Mesenchymal stem cell (in vitro differentiated cells and primary cell): ENCODE measurements at regions not wholly inside any gene's neighbourhood (a gene's known extent, or its start where the extent isn't known, plus 50 kb on each side); places are given as distances from the start of the nearest gene placed in this dataset.
"Not testable (repeated sequence)": the region's sequence is repeated elsewhere in the genome, so short reads cannot be mapped to it uniquely, and the experiment has no call there.

Experiments used
- DNase-seq: peaks from one replicate; pipeline ENCODE4 v3.0.0-alpha.2; 2013
- H2AFZ ChIP-seq: one replicate; pipeline ENCODE4 v1.6.1; 2013; ENCODE audit warnings: low read depth, mild to moderate bottlenecking, control low read depth, inconsistent platforms, low read length, moderate library complexity
- H2AK5ac ChIP-seq: 2 replicates; pipeline ENCODE4 v1.6.1; 2013; ENCODE audit warnings: low read length, moderate library complexity, mild to moderate bottlenecking, inconsistent platforms; ENCODE audit not compliant: severe bottlenecking
- H2BK120ac ChIP-seq: one replicate; pipeline ENCODE4 v1.6.1; 2013; ENCODE audit warnings: low read depth, mild to moderate bottlenecking, inconsistent platforms, low read length, moderate library complexity
- H2BK12ac ChIP-seq, 2 experiments: one replicate each; pipeline ENCODE4 v1.6.1; 2013; ENCODE audit warnings: inconsistent platforms in 2 of 2, low read length in 2 of 2, mild to moderate bottlenecking in 2 of 2, moderate library complexity in 2 of 2, control low read depth in 1 of 2
- H2BK15ac ChIP-seq: one replicate; pipeline ENCODE4 v1.6.1; 2013; ENCODE audit warnings: mild to moderate bottlenecking, low read depth, inconsistent platforms; ENCODE audit not compliant: poor library complexity, severe bottlenecking
- H2BK5ac ChIP-seq: 2 replicates; pipeline ENCODE4 v1.6.1; 2013; ENCODE audit warnings: low read depth, mild to moderate bottlenecking, low read length, control low read depth, inconsistent platforms; ENCODE audit not compliant: poor library complexity, severe bottlenecking
- H3K14ac ChIP-seq, 2 experiments: one replicate each; pipeline ENCODE4 v1.6.1; 2013; ENCODE audit warnings: inconsistent platforms in 2 of 2, low read length in 2 of 2, control low read depth in 1 of 2, mild to moderate bottlenecking in 1 of 2, moderate library complexity in 1 of 2
- H3K18ac ChIP-seq, 2 experiments: one replicate each; pipeline ENCODE4 v1.6.1; 2013; ENCODE audit warnings: inconsistent platforms in 2 of 2, low read length in 2 of 2, control low read depth in 1 of 2, low read depth in 1 of 2, mild to moderate bottlenecking in 1 of 2
- H3K23ac ChIP-seq, 2 experiments: one replicate each; pipeline ENCODE4 v1.6.1; 2013; ENCODE audit warnings: inconsistent platforms in 2 of 2, low read length in 2 of 2, mild to moderate bottlenecking in 2 of 2, moderate library complexity in 2 of 2, control low read depth in 1 of 2
- H3K27ac ChIP-seq: 2 replicates; pipeline ENCODE4 v1.5.1; 2013; ENCODE audit warnings: mild to moderate bottlenecking, moderate library complexity, low read length, control low read depth, inconsistent platforms; ENCODE audit not compliant: poor library complexity, severe bottlenecking
- H3K27me3 ChIP-seq, 2 experiments: 2 replicates each; pipeline versions ENCODE4 v1.6.1 to v1.7.0; 2013; ENCODE audit warnings: low read length in 2 of 2, mild to moderate bottlenecking in 2 of 2, moderate library complexity in 2 of 2, control low read depth in 1 of 2, inconsistent platforms in 1 of 2; ENCODE audit not compliant: control insufficient read depth in 1 of 2, insufficient read depth in 1 of 2
- H3K36me3 ChIP-seq, 2 experiments: 2 replicates each; pipeline versions ENCODE4 v1.6.1 to v1.7.0; 2013; ENCODE audit warnings: low read length in 2 of 2, control low read depth in 1 of 2, inconsistent platforms in 1 of 2, low read depth in 1 of 2, mild to moderate bottlenecking in 1 of 2; ENCODE audit not compliant: insufficient read depth in 2 of 2, control insufficient read depth in 1 of 2
- H3K4ac ChIP-seq, 2 experiments: one replicate each; pipeline ENCODE4 v1.6.1; 2013; ENCODE audit warnings: inconsistent platforms in 2 of 2, low read length in 2 of 2, mild to moderate bottlenecking in 2 of 2, moderate library complexity in 2 of 2, control low read depth in 1 of 2, low read depth in 1 of 2
- H3K4me1 ChIP-seq: 2 replicates; pipeline ENCODE4 v1.6.1; 2013; ENCODE audit warnings: low read depth, low read length, control low read depth; ENCODE audit not compliant: control insufficient read depth, insufficient read depth
- H3K4me2 ChIP-seq: 2 replicates; pipeline ENCODE4 v1.6.1; 2013; ENCODE audit warnings: low read length, mild to moderate bottlenecking, inconsistent platforms; ENCODE audit not compliant: poor library complexity, severe bottlenecking
- H3K4me3 ChIP-seq, 2 experiments: 2 replicates each; pipeline versions ENCODE4 v1.5.1 to v1.7.0; 2013; ENCODE audit warnings: low read length in 2 of 2, mild to moderate bottlenecking in 2 of 2, control low read depth in 1 of 2, low read depth in 1 of 2; ENCODE audit not compliant: insufficient read depth in 1 of 2
- H3K79me1 ChIP-seq: replicated peaks from 2 replicates; pipeline ENCODE4 v1.6.1; 2013; ENCODE audit warnings: mild to moderate bottlenecking, control low read depth, low read length, inconsistent platforms; ENCODE audit not compliant: poor library complexity, severe bottlenecking
- H3K9ac ChIP-seq: 2 replicates; pipeline ENCODE4 v1.7.0; 2013; ENCODE audit warnings: mild to moderate bottlenecking, low read length, moderate library complexity
- H3K9me3 ChIP-seq: 2 replicates; pipeline ENCODE4 v1.7.0; 2013; ENCODE audit warnings: mild to moderate bottlenecking, low read length; ENCODE audit not compliant: control insufficient read depth
- H4K8ac ChIP-seq: one replicate; pipeline ENCODE4 v1.6.1; 2013; ENCODE audit warnings: inconsistent platforms, mild to moderate bottlenecking, low read length, moderate library complexity
- H4K91ac ChIP-seq: one replicate; pipeline ENCODE4 v1.6.1; 2013; ENCODE audit warnings: mild to moderate bottlenecking, low read length, inconsistent platforms
- WGBS: methylation state at CpG from one replicate; pipeline ENCODE4 v1.1.7; 2013; ENCODE audit warnings: mixed read lengths; 5-methylcytosine and 5-hydroxymethylcytosine counted together

- not testable (repeated sequence) for H2AFZ ChIP-seq, H3K18ac ChIP-seq, H3K9ac ChIP-seq, H3K36me3 ChIP-seq, H3K23ac ChIP-seq, H3K4ac ChIP-seq, H4K8ac ChIP-seq, H4K91ac ChIP-seq, H2BK15ac ChIP-seq, H3K27me3 ChIP-seq, DNase-seq, H3K27ac ChIP-seq, H3K4me3 ChIP-seq, H3K4me2 ChIP-seq, H2BK5ac ChIP-seq, H3K79me1 ChIP-seq, H2BK120ac ChIP-seq, H3K14ac ChIP-seq, H2AK5ac ChIP-seq, H3K4me1 ChIP-seq, H2BK12ac ChIP-seq
- peaks cover 22% of the 10 kb centered on the region for H3K9me3 ChIP-seq
- 100% methylated on average over 3 of the region's 5 CpGs for WGBS
These were observed 495.8 kb downstream of the AACS start for GRCh38 chr12:125561008-125561407.

GRCh38 chr12:125564753-125565152, 499.5 kb downstream of the AACS start:
- Histone ChIP-seq H2BK15ac (no peak overlapping the region), H2BK120ac (no peak overlapping the region), H3K27ac (no peak overlapping the region), H4K91ac (no peak overlapping the region), H2AK5ac (no peak overlapping the region), H3K14ac (no peak overlapping the region), H3K4me3 (no peak overlapping the region), H3K36me3 (no peaks in the 10 kb centered on the region), H3K4me2 (no peak overlapping the region), H3K4me1 (no peaks in the 10 kb centered on the region), H3K4ac (no peak overlapping the region), H3K18ac (no peak overlapping the region), H3K9ac (no peak overlapping the region), H2AFZ (no peak overlapping the region), H3K23ac (no peak overlapping the region), H4K8ac (no peak overlapping the region), H3K79me1 (no peaks in the 10 kb centered on the region), H2BK12ac (no peak overlapping the region), H2BK5ac (no peak overlapping the region), H3K27me3 (no peaks in the 10 kb centered on the region), H3K9me3 (peaks cover 24% of the 10 kb centered on the region)
- DNase-seq = no peak
- 69% methylated on average over 4 of the region's 4 CpGs for WGBS

GRCh38 chr12:125567581-125567980, 502.3 kb downstream of the AACS start:
- H2AK5ac ChIP-seq = no peak overlapping the region
- no peak overlapping the region for H3K14ac ChIP-seq
- H2BK5ac ChIP-seq = no peak overlapping the region
- H3K36me3 ChIP-seq = no peaks in the 10 kb centered on the region
- no peak overlapping the region for H3K4me3 ChIP-seq
- H2BK12ac ChIP-seq = no peak overlapping the region
- no peaks in the 10 kb centered on the region for H3K27me3 ChIP-seq
- no peak overlapping the region for H2BK15ac ChIP-seq
- H3K4me1 ChIP-seq = no peaks in the 10 kb centered on the region
- no peak overlapping the region for H3K18ac ChIP-seq
- no peaks in the 10 kb centered on the region for H3K79me1 ChIP-seq
- H3K27ac ChIP-seq = no peak overlapping the region
- no peak overlapping the region for H2BK120ac ChIP-seq
- DNase-seq = no peak
- no peak overlapping the region for H2AFZ ChIP-seq
- H3K9me3 ChIP-seq = peaks cover 13% of the 10 kb centered on the region
- H4K8ac ChIP-seq = no peak overlapping the region
- H3K4me2 ChIP-seq = no peak overlapping the region
- no peak overlapping the region for H3K9ac ChIP-seq
- H4K91ac ChIP-seq = no peak overlapping the region
- 89% methylated on average over 5 of the region's 6 CpGs for WGBS
- no peak overlapping the region for H3K23ac ChIP-seq
- H3K4ac ChIP-seq = no peak overlapping the region

- H3K9me3 ChIP-seq = peaks cover 13% of the 10 kb centered on the region
These were observed 503.1 kb downstream of the AACS start for GRCh38 chr12:125568306-125568705.

More at GRCh38 chr12:125568306-125568705, 503.1 kb downstream of the AACS start:
- Histone ChIP-seq H3K27me3 (no peaks in the 10 kb centered on the region), H3K23ac (no peak overlapping the region), H3K4ac (no peak overlapping the region), H3K18ac (no peak overlapping the region), H2BK15ac (no peak overlapping the region), H2AFZ (no peak overlapping the region), H3K79me1 (no peaks in the 10 kb centered on the region), H3K14ac (no peak overlapping the region), H3K9ac (no peak overlapping the region), H4K8ac (no peak overlapping the region), H4K91ac (no peak overlapping the region), H2BK120ac (no peak overlapping the region), H2BK12ac (no peak overlapping the region), H3K4me3 (no peak overlapping the region), H2BK5ac (no peak overlapping the region), H3K4me1 (no peaks in the 10 kb centered on the region), H3K27ac (no peak overlapping the region), H2AK5ac (no peak overlapping the region), H3K36me3 (no peaks in the 10 kb centered on the region), H3K4me2 (no peak overlapping the region)
- DNase-seq = no peak
- WGBS = 28% methylated on average over 3 of the region's 4 CpGs
